OCI-LY7 (cell line): ENCODE measurements at regions not wholly inside any gene's neighbourhood (a gene's known extent, or its start where the extent isn't known, plus 50 kb on each side); places are given as distances from the start of the nearest gene placed in this dataset.

ENCODE experiments used
- BruUV-seq: library from RNA; stranded (reverse); fragments of 400-500 nt; replicated peaks from 2 replicates; lab custom pipeline; 2021; lab: Mats Ljungman, UMichigan
- CTCF ChIA-PET: fragments of 300-600 bp; sonication (Branson Sonifier 250); formaldehyde crosslinking; loops from one replicate; lab custom pipeline; 2022; ENCODE audit warnings: antibody characterized with exemption; ENCODE audit not compliant: unreplicated experiment; lab: Charles Lee
- POLR2A ChIA-PET: fragments of 300-600 bp; sonication (Branson Sonifier 250); formaldehyde crosslinking; loops from one replicate; lab custom pipeline; 2022; ENCODE audit warnings: antibody characterized with exemption; lab: Charles Lee
- DNase-seq: peaks from one replicate; pipeline ENCODE4 v3.0.0-alpha.2; 2015; ENCODE audit warnings: low spot score
- H2AFZ ChIP-seq: fragments of 200-600 bp; sonication (generic), shearing (Covaris generic); 2 replicates; pipeline ENCODE4 v1.6.1; 2014; ENCODE audit warnings: mild to moderate bottlenecking, antibody characterized with exemption, low read length, moderate library complexity
- H3K27ac ChIP-seq: fragments of 200-600 bp; sonication (generic); 2 replicates; pipeline ENCODE4 v1.5.1; 2014; ENCODE audit warnings: mixed run types, low read depth, mild to moderate bottlenecking, moderate library complexity, low read length, inconsistent platforms; ENCODE audit not compliant: poor library complexity, severe bottlenecking
- H3K36me3 ChIP-seq: fragments of 200-600 bp; sonication (generic); 2 replicates; pipeline ENCODE4 v1.6.1; 2014; ENCODE audit warnings: mild to moderate bottlenecking, antibody characterized with exemption, low read length, moderate library complexity, mixed read lengths; ENCODE audit not compliant: insufficient read depth
- H3K4me1 ChIP-seq: fragments of 200-600 bp; sonication (generic); 2 replicates; pipeline ENCODE4 v1.5.1; 2014; ENCODE audit warnings: mild to moderate bottlenecking, low read length; ENCODE audit not compliant: insufficient read depth, poor library complexity, severe bottlenecking
- H3K4me2 ChIP-seq: fragments of 200-600 bp; sonication (generic); 2 replicates; pipeline ENCODE4 v1.6.1; 2014; ENCODE audit warnings: mild to moderate bottlenecking, low read length
- H3K4me3 ChIP-seq: fragments of 200-600 bp; sonication (generic); 2 replicates; pipeline ENCODE4 v1.5.1; 2014; ENCODE audit warnings: mild to moderate bottlenecking, low read depth, low read length; ENCODE audit not compliant: poor library complexity, severe bottlenecking
- H3K79me2 ChIP-seq: fragments of 200-600 bp; sonication (generic); 2 replicates; pipeline ENCODE4 v1.6.1; 2016; ENCODE audit warnings: low read depth, mild to moderate bottlenecking, low read length, moderate library complexity, mixed read lengths; ENCODE audit not compliant: insufficient read depth
- H3K9me2 ChIP-seq: fragments of 200-600 bp; sonication (generic); 2 replicates; pipeline ENCODE4 v1.6.1; 2016; ENCODE audit warnings: mild to moderate bottlenecking, low read length, mixed read lengths; ENCODE audit not compliant: insufficient read depth
- H3K9me3 ChIP-seq: fragments of 200-600 bp; sonication (generic); 2 replicates; pipeline ENCODE4 v1.6.1; 2014; ENCODE audit warnings: mild to moderate bottlenecking, mixed run types, low read length, mixed read lengths
- H4K20me1 ChIP-seq: fragments of 200-600 bp; sonication (generic); 2 replicates; pipeline ENCODE4 v1.6.1; 2014; ENCODE audit warnings: mild to moderate bottlenecking, antibody characterized with exemption, low read length, moderate library complexity, mixed read lengths; ENCODE audit not compliant: insufficient read depth
- CTCF ChIP-seq: fragments of 200-600 bp; sonication (generic); conservative IDR thresholded peaks from 2 replicates; pipeline ENCODE4 v1.5.1; 2014; ENCODE audit warnings: mild to moderate bottlenecking, antibody characterized with exemption, low read length, moderate library complexity, mixed read lengths
- EZH2phosphoT487 ChIP-seq: fragments of 200-600 bp; sonication (generic); IDR thresholded peaks from 2 replicates; pipeline ENCODE4 v1.6.1; 2018; ENCODE audit warnings: low read depth, borderline replicate concordance, mild to moderate bottlenecking, mixed run types, antibody characterized with exemption, low read length, moderate library complexity, mixed read lengths
- intact Hi-C: fragments of 100-400 bp; cut with micrococcal nuclease; formaldehyde crosslinking; loops from one replicate; pipeline ENCODE4 v1.10.0; 2022; ENCODE audit not compliant: unreplicated experiment

DNA sequence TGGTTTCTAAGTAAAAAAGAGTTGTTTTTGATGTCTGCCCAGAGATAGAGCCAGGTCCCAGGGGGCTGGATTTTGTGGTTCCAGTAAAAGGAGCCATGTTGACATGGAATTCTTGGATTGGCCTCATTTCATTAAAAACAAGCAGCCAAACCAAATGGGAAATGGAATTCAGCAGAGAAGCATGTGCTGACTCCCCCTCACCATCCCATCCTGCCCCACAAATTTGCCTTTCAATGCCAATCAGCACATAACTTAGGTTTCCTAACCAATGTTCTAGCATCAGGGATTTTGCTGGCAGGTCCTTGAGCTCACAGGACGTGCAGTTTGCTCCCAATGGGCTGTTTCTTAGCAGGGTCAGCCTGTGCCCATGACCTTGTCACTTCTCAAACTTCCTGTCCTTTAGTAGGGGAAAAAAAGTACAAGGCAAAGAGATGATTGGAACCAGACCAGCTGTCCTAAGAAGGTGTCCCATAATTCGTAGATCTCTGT, 101.5 kb upstream of the GADD45A start:
- Histone ChIP-seq H3K27ac (no peak overlapping the region), H3K4me3 (no peak overlapping the region), H3K79me2 (no peaks in the 10 kb centered on the region), H3K36me3 (no peaks in the 10 kb centered on the region), H3K4me1 (no peaks in the 10 kb centered on the region), H3K9me2 (no peaks in the 10 kb centered on the region), H3K9me3 (no peaks in the 10 kb centered on the region), H2AFZ (no peak overlapping the region), H3K4me2 (no peak overlapping the region), H4K20me1 (no peaks in the 10 kb centered on the region)
- TF ChIP-seq CTCF (no peak), EZH2phosphoT487 (no peak)
- DNase-seq: no peak
- BruUV-seq: no TSS peak
- ChIA-PET CTCF (no interaction called here), POLR2A (interaction anchor here (1.7 kb wide), 1 partner anchor 22 kb away, joined by 3 read pairs; no protein-coding TSS in a partner anchor)
- intact Hi-C loops: no loop called here

GRCh38 chr1:67584938-67585337, 100.1 kb upstream of the GADD45A start:
- Histone ChIP-seq H3K9me2 (no peaks in the 10 kb centered on the region), H3K27ac (no peak overlapping the region), H3K36me3 (no peaks in the 10 kb centered on the region), H4K20me1 (no peaks in the 10 kb centered on the region), H2AFZ (no peak overlapping the region), H3K4me2 (no peak overlapping the region), H3K79me2 (no peaks in the 10 kb centered on the region), H3K4me1 (no peaks in the 10 kb centered on the region), H3K4me3 (no peak overlapping the region), H3K9me3 (no peaks in the 10 kb centered on the region)
- BruUV-seq: no TSS peak
- intact Hi-C loops: no loop called here
- ChIA-PET CTCF (no interaction called here), POLR2A (interaction anchor here (1.1 to 1.7 kb wide), 2 partner anchors 24 to 181 kb away, joined by 3 read pairs; no protein-coding TSS in a partner anchor)
- no peak for DNase-seq
- no peak for TF ChIP-seq EZH2phosphoT487
- TF ChIP-seq CTCF: no peak

GRCh38 chr1:67586596-67586995, 98.4 kb upstream of the GADD45A start:
- H3K79me2 ChIP-seq: no peaks in the 10 kb centered on the region
- DNase-seq: no peak
- H2AFZ ChIP-seq: no peak overlapping the region
- H4K20me1 ChIP-seq: no peaks in the 10 kb centered on the region
- no peak overlapping the region for H3K27ac ChIP-seq
- intact Hi-C loops: no loop called here
- TF ChIP-seq EZH2phosphoT487 (no peak), CTCF (no peak)
- no peak overlapping the region for H3K4me2 ChIP-seq
- H3K9me2 ChIP-seq: no peaks in the 10 kb centered on the region
- H3K36me3 ChIP-seq: no peaks in the 10 kb centered on the region
- ChIA-PET CTCF (no interaction called here), POLR2A (interaction anchor here (0.6 to 1.4 kb wide), 2 partner anchors 13 to 91 kb away, joined by 3 read pairs; no protein-coding TSS in a partner anchor)
- no peak overlapping the region for H3K4me3 ChIP-seq
- BruUV-seq: no TSS peak
- H3K9me3 ChIP-seq: no peaks in the 10 kb centered on the region
- no peaks in the 10 kb centered on the region for H3K4me1 ChIP-seq
